HG02588 (cell line): ENCODE measurements at regions not wholly inside any gene's neighbourhood (a gene's known extent, or its start where the extent isn't known, plus 50 kb on each side); places are given as distances from the start of the nearest gene placed in this dataset.
"Not testable (repeated sequence)": the region's sequence is repeated elsewhere in the genome, so short reads cannot be mapped to it uniquely, and the experiment has no call there.

Source experiments
- ATAC-seq: cut with Tn5 transposase; IDR thresholded peaks from one replicate; pipeline ENCODE4 v1.9.1; 2021; ENCODE audit warnings: mild to moderate bottlenecking, moderate library complexity; ENCODE audit not compliant: unreplicated experiment

GRCh38 chr10:78650122-78650521, 418.6 kb upstream of the ZMIZ1 start:
- no peak for ATAC-seq

GRCh38 chr10:78651287-78651686, 417.5 kb upstream of the ZMIZ1 start:
- ATAC-seq = no peak

- ATAC-seq = no peak
Measured at GRCh38 chr10:78653555-78653954, 415.2 kb upstream of the ZMIZ1 start.

- no peak for ATAC-seq
Measured at GRCh38 chr10:78654047-78654590, 414.6 kb upstream of the ZMIZ1 start.

GRCh38 chr10:78655979-78656378, 412.8 kb upstream of the ZMIZ1 start:
- no peak for ATAC-seq

GRCh38 chr10:78656417-78657162, 412.2 kb upstream of the ZMIZ1 start:
- no peak for ATAC-seq

GRCh38 chr10:78657163-78657861, 411.5 kb upstream of the ZMIZ1 start:
- ATAC-seq = no peak

GRCh38 chr10:78657862-78658165, 411.0 kb upstream of the ZMIZ1 start:
- no peak for ATAC-seq

GRCh38 chr10:78658645-78659597, 409.8 kb upstream of the ZMIZ1 start:
- peak; percentile 77 for ATAC-seq

GRCh38 chr10:78659598-78659967, 409.2 kb upstream of the ZMIZ1 start:
- no peak for ATAC-seq

- ATAC-seq = no peak
Measured at GRCh38 chr10:78660446-78661106, 408.2 kb upstream of the ZMIZ1 start.

GRCh38 chr10:78663721-78664120, 405.0 kb upstream of the ZMIZ1 start:
- no peak for ATAC-seq

- ATAC-seq = no peak
Measured at GRCh38 chr10:78664929-78665553, 403.7 kb upstream of the ZMIZ1 start.

GRCh38 chr10:78672918-78673317, 395.8 kb upstream of the ZMIZ1 start:
- no peak for ATAC-seq

- ATAC-seq = not testable (repeated sequence)
Measured at GRCh38 chr10:78681141-78681540, 387.6 kb upstream of the ZMIZ1 start.

GRCh38 chr10:78681986-78682385, 386.8 kb upstream of the ZMIZ1 start:
- ATAC-seq = not testable (repeated sequence)

- ATAC-seq = no peak
Measured at GRCh38 chr10:78684947-78685346, 383.8 kb upstream of the ZMIZ1 start.

GRCh38 chr10:78685466-78686103, 383.2 kb upstream of the ZMIZ1 start:
- no peak for ATAC-seq

GRCh38 chr10:78686444-78687060, 382.2 kb upstream of the ZMIZ1 start:
- ATAC-seq = no peak
